Loucy (cell line): ENCODE measurements at regions not wholly inside any gene's neighbourhood (a gene's known extent, or its start where the extent isn't known, plus 50 kb on each side); places are given as distances from the start of the nearest gene placed in this dataset.

ENCODE experiments used
- EZH2phosphoT487 ChIP-seq: fragments of 200-600 bp; IDR thresholded peaks from 2 replicates; pipeline ENCODE4 v1.6.1; 2018; ENCODE audit warnings: antibody characterized with exemption, mild to moderate bottlenecking, moderate library complexity, borderline replicate concordance
- TF ChIP-seq, protein P1 (sequence below): fragments of 200-600 bp; sonication (generic); conservative IDR thresholded peaks from 2 replicates; pipeline ENCODE4 v1.5.1; 2014; ENCODE audit warnings: mild to moderate bottlenecking, antibody characterized with exemption, low read length

DNA sequence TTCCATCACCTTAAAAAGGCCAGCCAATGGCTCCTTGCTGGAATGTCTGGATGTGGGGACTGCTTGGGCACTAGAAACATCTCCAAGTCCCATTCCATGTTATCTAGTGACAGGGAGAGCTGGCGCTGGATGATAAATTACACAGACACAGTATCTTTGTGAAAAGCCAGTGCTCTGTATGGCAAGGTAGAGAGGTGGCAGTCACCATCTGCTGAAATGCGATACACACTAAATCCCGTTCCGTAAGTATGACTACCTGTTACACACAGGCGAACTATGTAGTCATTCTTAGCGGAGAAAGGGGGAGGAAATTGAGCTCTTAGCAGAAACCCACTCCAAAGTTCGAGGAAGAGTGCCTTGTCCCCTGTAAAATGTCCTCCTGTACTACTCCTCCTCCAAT, 81.0 kb upstream of the MYOCD start:
- TF ChIP-seq, protein P1, sequence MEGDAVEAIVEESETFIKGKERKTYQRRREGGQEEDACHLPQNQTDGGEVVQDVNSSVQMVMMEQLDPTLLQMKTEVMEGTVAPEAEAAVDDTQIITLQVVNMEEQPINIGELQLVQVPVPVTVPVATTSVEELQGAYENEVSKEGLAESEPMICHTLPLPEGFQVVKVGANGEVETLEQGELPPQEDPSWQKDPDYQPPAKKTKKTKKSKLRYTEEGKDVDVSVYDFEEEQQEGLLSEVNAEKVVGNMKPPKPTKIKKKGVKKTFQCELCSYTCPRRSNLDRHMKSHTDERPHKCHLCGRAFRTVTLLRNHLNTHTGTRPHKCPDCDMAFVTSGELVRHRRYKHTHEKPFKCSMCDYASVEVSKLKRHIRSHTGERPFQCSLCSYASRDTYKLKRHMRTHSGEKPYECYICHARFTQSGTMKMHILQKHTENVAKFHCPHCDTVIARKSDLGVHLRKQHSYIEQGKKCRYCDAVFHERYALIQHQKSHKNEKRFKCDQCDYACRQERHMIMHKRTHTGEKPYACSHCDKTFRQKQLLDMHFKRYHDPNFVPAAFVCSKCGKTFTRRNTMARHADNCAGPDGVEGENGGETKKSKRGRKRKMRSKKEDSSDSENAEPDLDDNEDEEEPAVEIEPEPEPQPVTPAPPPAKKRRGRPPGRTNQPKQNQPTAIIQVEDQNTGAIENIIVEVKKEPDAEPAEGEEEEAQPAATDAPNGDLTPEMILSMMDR, result no peak
- TF ChIP-seq EZH2phosphoT487, result no peak
